C4-2B (cell line): ENCODE measurements at regions not wholly inside any gene's neighbourhood (a gene's known extent, or its start where the extent isn't known, plus 50 kb on each side); places are given as distances from the start of the nearest gene placed in this dataset.

ENCODE experiments used
- H3K27ac ChIP-seq: fragments of 450-650 bp; 2 replicates; pipeline ENCODE4 v1.5.1; 2017
- ZFX ChIP-seq: fragments of 450-650 bp; IDR thresholded peaks from 2 replicates; pipeline ENCODE4 v1.6.1; 2017
- TF ChIP-seq, protein P1 (sequence below): fragments of 450-650 bp; conservative IDR thresholded peaks from 2 replicates; pipeline ENCODE4 v1.5.1; 2017; ENCODE audit warnings: mild to moderate bottlenecking

GRCh38 chr15:70185251-70185711 lies 87.6 kb upstream of the TLE3 start:
- TF ChIP-seq, protein P1, sequence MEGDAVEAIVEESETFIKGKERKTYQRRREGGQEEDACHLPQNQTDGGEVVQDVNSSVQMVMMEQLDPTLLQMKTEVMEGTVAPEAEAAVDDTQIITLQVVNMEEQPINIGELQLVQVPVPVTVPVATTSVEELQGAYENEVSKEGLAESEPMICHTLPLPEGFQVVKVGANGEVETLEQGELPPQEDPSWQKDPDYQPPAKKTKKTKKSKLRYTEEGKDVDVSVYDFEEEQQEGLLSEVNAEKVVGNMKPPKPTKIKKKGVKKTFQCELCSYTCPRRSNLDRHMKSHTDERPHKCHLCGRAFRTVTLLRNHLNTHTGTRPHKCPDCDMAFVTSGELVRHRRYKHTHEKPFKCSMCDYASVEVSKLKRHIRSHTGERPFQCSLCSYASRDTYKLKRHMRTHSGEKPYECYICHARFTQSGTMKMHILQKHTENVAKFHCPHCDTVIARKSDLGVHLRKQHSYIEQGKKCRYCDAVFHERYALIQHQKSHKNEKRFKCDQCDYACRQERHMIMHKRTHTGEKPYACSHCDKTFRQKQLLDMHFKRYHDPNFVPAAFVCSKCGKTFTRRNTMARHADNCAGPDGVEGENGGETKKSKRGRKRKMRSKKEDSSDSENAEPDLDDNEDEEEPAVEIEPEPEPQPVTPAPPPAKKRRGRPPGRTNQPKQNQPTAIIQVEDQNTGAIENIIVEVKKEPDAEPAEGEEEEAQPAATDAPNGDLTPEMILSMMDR = no peak
- no peak for TF ChIP-seq ZFX
- no peak overlapping the region for H3K27ac ChIP-seq

DNA sequence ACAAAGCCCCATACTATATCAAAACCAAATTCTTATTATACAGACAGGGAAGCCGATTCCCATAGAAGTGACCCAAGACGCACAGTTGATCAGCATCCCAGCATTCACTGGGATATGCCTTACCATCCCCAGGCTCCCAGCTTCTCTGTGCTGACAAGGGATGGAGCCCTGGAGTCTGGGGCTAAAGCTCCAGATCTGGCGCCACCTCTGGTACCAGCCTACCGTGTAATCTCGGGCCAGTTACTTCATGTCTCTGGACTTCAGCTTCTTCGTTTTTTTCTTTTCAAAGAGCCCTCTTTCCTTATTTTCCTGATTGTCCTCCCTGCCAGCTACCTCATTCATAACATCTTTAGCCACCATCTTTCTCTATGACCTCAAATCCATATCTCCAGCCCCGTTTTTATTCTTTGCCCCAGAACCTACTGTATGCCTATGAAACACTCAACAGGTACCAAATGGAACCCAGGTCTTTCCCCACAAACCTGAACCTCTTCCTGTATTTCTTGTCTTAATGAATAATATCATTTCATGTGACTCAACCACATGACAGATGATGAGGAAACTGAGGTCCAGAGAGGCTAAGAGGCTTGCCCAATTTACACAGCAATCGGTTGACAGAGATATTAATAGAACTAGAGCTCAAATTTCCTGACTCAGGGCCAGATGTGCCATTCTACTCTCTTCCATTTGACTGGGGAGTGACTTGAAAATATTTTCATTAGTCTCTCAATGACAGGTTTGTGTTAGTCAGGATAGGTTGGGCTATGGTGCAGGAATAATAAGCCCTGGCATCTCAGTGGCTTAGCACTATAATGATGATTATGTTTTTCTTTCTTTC lies 85.4 kb upstream of the TLE3 start:
- H3K27ac ChIP-seq = no peak overlapping the region
- TF ChIP-seq, protein P1 = no peak
- no peak for TF ChIP-seq ZFX

DNA sequence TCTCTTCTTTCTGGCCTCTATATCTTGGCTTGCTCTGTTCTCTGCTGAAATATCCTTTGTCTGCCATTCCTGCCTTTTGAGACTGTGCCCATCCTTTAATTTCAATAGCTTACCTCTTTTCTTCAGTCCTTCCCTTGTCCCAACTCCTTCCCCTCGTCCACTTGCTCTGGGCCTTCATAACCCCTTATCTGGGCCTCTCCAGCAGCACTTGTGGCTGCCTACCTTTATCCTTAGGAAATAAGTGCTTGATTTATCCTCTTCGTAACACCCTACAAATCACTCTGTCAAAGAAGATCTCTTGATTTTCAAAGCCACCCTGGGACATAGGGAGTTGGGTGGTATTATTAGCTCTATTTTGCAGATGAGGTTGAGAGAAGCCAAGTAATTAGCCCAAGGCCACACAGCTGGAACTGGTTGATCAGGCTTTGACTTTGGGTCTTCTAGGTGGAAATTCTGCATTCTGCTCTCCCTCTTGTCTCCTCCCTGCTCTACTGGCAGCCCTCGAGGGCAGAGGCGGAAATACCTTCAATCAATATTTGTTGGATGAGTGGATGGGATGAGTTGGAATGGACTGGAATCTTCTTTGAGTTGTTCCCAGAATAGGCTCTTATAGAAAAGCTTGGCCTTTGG lies 84.0 kb upstream of the TLE3 start:
- H3K27ac ChIP-seq = no peak overlapping the region
- no peak for TF ChIP-seq ZFX
- TF ChIP-seq, protein P1 = no peak

DNA sequence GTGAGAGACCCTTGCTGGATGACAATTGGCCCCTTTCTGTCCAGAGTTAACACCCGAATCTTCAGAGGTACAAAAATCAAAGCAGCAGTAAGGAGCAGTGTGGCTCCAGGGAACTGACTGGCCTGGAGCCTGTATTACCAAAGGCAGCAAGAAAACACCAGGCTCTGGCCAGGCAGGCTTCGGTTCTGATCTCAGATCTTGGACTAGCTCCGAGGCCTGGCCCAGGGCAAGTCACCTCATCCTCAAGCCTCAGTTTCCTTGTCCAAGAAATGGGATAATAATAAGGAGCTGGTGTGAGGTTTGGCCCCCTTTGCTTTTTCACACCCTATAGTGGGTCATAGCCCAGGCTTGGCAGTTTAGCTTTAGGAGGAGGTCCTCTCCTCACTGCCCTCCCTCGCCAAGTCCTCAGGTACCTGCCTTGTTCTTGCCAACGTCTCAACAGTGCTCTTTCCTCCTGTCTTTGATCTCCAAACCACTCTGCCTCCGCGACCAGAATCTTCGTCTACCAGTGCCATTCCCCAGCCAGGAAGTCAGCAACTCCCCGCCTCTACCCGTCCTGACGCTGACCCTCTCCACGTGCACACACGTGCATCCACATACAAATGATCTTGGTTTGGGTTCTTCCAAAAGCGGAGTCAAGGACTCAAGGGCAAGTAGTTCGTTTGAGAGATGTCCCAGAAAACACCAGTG lies 82.6 kb upstream of the TLE3 start:
- TF ChIP-seq, protein P1 = no peak
- no peak for TF ChIP-seq ZFX
- no peak overlapping the region for H3K27ac ChIP-seq

DNA sequence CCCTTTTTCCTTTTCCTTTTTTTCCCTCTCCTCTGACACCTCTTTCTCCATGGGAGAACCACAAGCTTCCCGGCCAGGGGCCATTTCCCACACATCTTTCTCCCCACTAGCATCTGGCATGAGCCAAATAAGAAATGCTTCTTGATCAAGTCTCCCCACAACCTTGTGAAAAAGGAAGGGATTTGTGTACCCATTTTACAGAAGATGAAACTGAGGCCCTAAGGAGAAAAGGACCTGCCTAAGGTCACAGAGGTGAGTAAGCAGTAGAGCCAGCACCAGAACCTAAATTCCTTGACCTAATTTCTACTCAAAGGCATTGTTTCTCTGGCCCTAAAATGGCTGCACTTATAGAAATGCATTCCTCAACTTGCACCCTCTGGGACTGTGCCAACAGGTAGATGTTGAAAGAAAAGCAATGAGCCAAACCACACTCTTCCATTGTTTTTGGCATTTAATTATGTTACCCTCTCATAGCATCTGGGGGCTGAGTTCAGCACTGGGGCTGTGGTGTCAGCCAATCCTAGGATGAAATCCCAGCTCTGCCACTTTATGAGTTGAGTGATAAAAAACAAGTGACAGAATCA lies 81.7 kb upstream of the TLE3 start:
- TF ChIP-seq, protein P1 = no peak
- TF ChIP-seq ZFX = no peak
- no peak overlapping the region for H3K27ac ChIP-seq

DNA sequence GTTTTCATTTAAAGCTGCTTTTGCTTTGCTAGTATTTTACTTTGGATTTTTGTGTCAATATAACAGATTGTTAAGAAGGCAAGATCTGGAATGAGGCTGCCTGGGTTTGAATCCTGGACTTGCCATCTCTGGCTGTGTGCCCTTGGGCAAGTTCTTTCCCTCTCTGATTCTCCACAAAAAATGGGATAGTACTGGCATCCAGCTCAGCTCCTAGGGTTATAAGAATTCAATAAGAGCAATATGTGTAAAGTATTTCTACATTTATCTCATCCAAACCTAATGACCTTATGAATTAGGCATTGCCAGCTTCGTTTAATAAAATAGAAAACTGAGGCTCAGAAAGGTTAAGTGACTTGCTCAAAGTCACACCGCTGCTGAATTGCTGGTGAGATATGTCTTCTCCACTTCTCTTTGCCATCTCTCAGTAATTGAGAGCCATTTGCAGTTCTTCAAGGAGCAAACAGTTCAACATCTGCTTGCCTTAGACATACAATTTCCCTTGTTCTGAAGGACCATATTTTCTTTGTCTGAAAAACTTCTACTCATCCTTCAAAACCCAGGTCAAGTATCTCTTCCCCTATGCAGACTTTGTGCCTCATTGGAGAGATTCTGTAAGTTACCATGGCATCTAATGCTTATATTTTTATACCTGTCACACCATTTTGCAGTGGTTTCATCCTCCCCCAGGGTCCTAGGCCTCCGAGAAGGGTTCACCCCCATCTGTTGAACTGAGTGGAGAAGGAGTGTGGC lies 80.8 kb upstream of the TLE3 start:
- TF ChIP-seq, protein P1 = no peak
- TF ChIP-seq ZFX = no peak
- no peak overlapping the region for H3K27ac ChIP-seq
